ENCODE measurements at regions not wholly inside any gene's neighbourhood (a gene's known extent, or its start where the extent isn't known, plus 50 kb on each side); places are given as distances from the start of the nearest gene placed in this dataset.
"Not testable (repeated sequence)": the region's sequence is repeated elsewhere in the genome, so short reads cannot be mapped to it uniquely, and the experiment has no call there.

GRCh38 chr2:144975881-144976280 lies 456.0 kb upstream of the ZEB2 start:
- no peak for DNase-seq
- no peaks in the 10 kb centered on the region for H3K36me3 ChIP-seq (replicated peaks)
- in situ Hi-C loops (cut with HindIII; ENCODE audit: low pct_ligation_motif_present, low sequenced_read_pairs), result no loop called here
- no peak overlapping the region for H3K4me3 ChIP-seq (ENCODE audit: low read depth, low read length)
- no peak overlapping the region for H3K27ac ChIP-seq
- TF ChIP-seq, protein P1, sequence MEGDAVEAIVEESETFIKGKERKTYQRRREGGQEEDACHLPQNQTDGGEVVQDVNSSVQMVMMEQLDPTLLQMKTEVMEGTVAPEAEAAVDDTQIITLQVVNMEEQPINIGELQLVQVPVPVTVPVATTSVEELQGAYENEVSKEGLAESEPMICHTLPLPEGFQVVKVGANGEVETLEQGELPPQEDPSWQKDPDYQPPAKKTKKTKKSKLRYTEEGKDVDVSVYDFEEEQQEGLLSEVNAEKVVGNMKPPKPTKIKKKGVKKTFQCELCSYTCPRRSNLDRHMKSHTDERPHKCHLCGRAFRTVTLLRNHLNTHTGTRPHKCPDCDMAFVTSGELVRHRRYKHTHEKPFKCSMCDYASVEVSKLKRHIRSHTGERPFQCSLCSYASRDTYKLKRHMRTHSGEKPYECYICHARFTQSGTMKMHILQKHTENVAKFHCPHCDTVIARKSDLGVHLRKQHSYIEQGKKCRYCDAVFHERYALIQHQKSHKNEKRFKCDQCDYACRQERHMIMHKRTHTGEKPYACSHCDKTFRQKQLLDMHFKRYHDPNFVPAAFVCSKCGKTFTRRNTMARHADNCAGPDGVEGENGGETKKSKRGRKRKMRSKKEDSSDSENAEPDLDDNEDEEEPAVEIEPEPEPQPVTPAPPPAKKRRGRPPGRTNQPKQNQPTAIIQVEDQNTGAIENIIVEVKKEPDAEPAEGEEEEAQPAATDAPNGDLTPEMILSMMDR (IDR thresholded peaks at IDR 0.05; ENCODE audit: low read depth, low read length, missing control alignments), result no peak
- H3K27me3 ChIP-seq (replicated peaks), result no peaks in the 10 kb centered on the region

GRCh38 chr2:144972676-144973075 lies 452.8 kb upstream of the ZEB2 start:
- in situ Hi-C loops (cut with HindIII; ENCODE audit: low pct_ligation_motif_present, low sequenced_read_pairs), result no loop called here
- Histone ChIP-seq H3K27me3 (replicated peaks) (no peaks in the 10 kb centered on the region), H3K27ac (no peak overlapping the region), H3K4me3 (ENCODE audit: low read depth, low read length) (no peak overlapping the region), H3K36me3 (replicated peaks) (no peaks in the 10 kb centered on the region)
- no peak for DNase-seq
- TF ChIP-seq, protein P1 (IDR thresholded peaks at IDR 0.05; ENCODE audit: low read depth, low read length, missing control alignments), result no peak

DNA sequence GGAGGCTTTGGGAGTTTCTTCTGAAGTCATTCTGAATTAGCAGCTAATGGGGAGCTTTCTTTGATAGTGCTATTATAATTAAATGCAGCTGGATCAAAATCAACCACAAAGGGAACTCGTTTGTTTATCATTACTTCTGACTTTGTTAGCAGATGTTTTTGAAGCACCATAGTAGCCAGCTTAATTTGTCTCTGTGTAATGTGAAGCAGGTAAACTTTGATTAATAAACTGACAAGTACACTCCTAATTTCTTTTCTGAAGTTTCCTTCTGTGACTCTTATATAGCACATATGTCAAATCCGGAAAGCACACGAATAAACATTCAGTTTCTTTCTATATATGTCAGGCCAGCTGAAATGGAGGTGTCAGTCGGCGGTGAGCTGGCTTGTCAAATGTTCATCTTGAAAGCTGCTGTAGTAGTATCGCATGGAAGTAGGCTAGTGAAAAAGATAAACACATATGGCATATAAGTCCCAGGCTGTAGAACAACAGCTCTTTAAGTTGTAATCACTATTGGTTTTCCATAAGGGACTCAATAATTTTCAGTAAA lies 451.9 kb upstream of the ZEB2 start:
- in situ Hi-C loops (cut with HindIII; ENCODE audit: low pct_ligation_motif_present, low sequenced_read_pairs), result no loop called here
- Histone ChIP-seq H3K4me3 (ENCODE audit: low read depth, low read length) (no peak overlapping the region), H3K27me3 (replicated peaks) (no peaks in the 10 kb centered on the region), H3K27ac (no peak overlapping the region), H3K36me3 (replicated peaks) (no peaks in the 10 kb centered on the region)
- TF ChIP-seq, protein P1 (IDR thresholded peaks at IDR 0.05; ENCODE audit: low read depth, low read length, missing control alignments), result no peak
- DNase-seq, result no peak

GRCh38 chr2:144970410-144970809 lies 450.5 kb upstream of the ZEB2 start:
- H3K4me3 ChIP-seq (ENCODE audit: low read depth, low read length); H3K36me3 ChIP-seq (replicated peaks); DNase-seq; H3K27me3 ChIP-seq (replicated peaks); in situ Hi-C loops (cut with HindIII; ENCODE audit: low pct_ligation_motif_present, low sequenced_read_pairs); H3K27ac ChIP-seq: not testable (repeated sequence)

DNA sequence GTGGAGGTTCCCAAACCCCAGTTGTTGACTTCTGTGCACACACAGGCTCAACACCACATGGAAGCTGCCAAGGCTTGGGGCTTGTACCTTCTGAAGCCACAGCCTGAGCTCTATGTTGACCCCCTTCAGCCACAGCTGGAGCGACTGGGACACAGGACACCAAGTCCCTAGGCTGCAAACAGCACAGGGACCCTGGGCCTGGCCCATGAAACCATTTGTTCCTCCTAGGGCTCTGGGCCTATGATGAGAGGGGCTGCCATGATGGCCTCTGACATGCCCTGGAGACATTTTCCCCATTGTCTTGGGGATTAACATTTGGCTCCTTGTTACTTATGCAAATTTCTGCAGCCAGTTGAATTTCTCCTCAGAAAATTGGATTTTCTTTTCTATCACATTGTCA lies 449.6 kb upstream of the ZEB2 start:
- H3K27me3 ChIP-seq (replicated peaks); H3K36me3 ChIP-seq (replicated peaks); H3K27ac ChIP-seq; H3K4me3 ChIP-seq (ENCODE audit: low read depth, low read length); DNase-seq; in situ Hi-C loops (cut with HindIII; ENCODE audit: low pct_ligation_motif_present, low sequenced_read_pairs): not testable (repeated sequence)

GRCh38 chr2:144967961-144968360 lies 448.0 kb upstream of the ZEB2 start:
- Histone ChIP-seq H3K36me3 (replicated peaks) (no peaks in the 10 kb centered on the region), H3K27ac (no peak overlapping the region), H3K27me3 (replicated peaks) (no peaks in the 10 kb centered on the region), H3K4me3 (ENCODE audit: low read depth, low read length) (no peak overlapping the region)
- in situ Hi-C loops (cut with HindIII; ENCODE audit: low pct_ligation_motif_present, low sequenced_read_pairs), result no loop called here
- DNase-seq, result no peak
- TF ChIP-seq, protein P1 (IDR thresholded peaks at IDR 0.05; ENCODE audit: low read depth, low read length, missing control alignments), result no peak

DNA sequence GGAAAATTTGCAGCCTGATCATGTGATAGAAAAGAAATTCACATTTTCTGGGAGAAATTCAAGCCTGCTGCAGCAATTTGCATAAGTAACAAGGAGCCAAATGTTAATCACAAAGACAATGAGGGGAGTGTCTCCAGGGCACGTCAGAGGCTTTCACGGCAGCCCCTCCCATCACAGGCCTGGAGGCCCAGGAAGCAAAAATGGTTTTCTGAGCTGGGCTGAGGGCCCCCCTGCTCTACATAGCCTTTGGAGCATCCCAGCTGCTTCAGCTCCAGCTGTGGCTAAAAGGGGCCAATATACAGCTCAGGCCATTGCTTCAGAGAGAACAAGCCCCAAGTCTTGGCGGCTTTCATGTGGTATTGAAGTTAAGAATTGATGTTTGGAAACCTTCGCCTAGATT lies 445.3 kb upstream of the ZEB2 start:
- in situ Hi-C loops (cut with HindIII; ENCODE audit: low pct_ligation_motif_present, low sequenced_read_pairs), result no loop called here
- H3K36me3 ChIP-seq (replicated peaks), result no peaks in the 10 kb centered on the region
- H3K27me3 ChIP-seq (replicated peaks), result no peaks in the 10 kb centered on the region
- no peak overlapping the region for H3K4me3 ChIP-seq (ENCODE audit: low read depth, low read length)
- TF ChIP-seq, protein P1 (IDR thresholded peaks at IDR 0.05; ENCODE audit: low read depth, low read length, missing control alignments), result no peak
- no peak for DNase-seq
- H3K27ac ChIP-seq, result no peak overlapping the region
